SK-N-MC (cell line): ENCODE measurements at regions not wholly inside any gene's neighbourhood (a gene's known extent, or its start where the extent isn't known, plus 50 kb on each side); places are given as distances from the start of the nearest gene placed in this dataset.

Experiments
- EZH2 ChIP-seq: fragments of 200-600 bp; sonication (generic); IDR thresholded peaks from one replicate; pipeline ENCODE4 v1.6.1; 2017; ENCODE audit warnings: antibody characterized with exemption
- POLR2AphosphoS5 ChIP-seq: IDR thresholded peaks from 2 replicates; pipeline ENCODE4 v1.6.1; 2012; ENCODE audit warnings: mild to moderate bottlenecking, low read depth, low read length, borderline replicate concordance

GRCh38 chr10:131706476-131706875 lies 194.3 kb upstream of the PPP2R2D start:
- no peak for TF ChIP-seq EZH2
- no peak for TF ChIP-seq POLR2AphosphoS5
